ENCODE measurements at regions not wholly inside any gene's neighbourhood (a gene's known extent, or its start where the extent isn't known, plus 50 kb on each side); places are given as distances from the start of the nearest gene placed in this dataset.

GRCh38 chr14:26934151-26934550 lies 336.3 kb upstream of the NOVA1 start:
- TF ChIP-seq, protein P1, sequence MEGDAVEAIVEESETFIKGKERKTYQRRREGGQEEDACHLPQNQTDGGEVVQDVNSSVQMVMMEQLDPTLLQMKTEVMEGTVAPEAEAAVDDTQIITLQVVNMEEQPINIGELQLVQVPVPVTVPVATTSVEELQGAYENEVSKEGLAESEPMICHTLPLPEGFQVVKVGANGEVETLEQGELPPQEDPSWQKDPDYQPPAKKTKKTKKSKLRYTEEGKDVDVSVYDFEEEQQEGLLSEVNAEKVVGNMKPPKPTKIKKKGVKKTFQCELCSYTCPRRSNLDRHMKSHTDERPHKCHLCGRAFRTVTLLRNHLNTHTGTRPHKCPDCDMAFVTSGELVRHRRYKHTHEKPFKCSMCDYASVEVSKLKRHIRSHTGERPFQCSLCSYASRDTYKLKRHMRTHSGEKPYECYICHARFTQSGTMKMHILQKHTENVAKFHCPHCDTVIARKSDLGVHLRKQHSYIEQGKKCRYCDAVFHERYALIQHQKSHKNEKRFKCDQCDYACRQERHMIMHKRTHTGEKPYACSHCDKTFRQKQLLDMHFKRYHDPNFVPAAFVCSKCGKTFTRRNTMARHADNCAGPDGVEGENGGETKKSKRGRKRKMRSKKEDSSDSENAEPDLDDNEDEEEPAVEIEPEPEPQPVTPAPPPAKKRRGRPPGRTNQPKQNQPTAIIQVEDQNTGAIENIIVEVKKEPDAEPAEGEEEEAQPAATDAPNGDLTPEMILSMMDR (IDR thresholded peaks at IDR 0.05): no peak
- no peak for TF ChIP-seq POLR2A (IDR thresholded peaks at IDR 0.05)

Measured in heart left ventricle (tissue), 13 donors.